Esophagus squamous epithelium (tissue), 5 donors: ENCODE measurements at regions not wholly inside any gene's neighbourhood (a gene's known extent, or its start where the extent isn't known, plus 50 kb on each side); places are given as distances from the start of the nearest gene placed in this dataset.

Experiments used
- DNase-seq: peaks from one replicate; lab custom pipeline; 2025; lab: John Stamatoyannopoulos, UW
- H3K27ac ChIP-seq, 4 donors: fragments of 200-600 bp; sonication (generic); one replicate each; pipeline ENCODE4 v1.5.1; 2016 to 2019; ENCODE audit warnings: mild to moderate bottlenecking in 1 of 4
- H3K27me3 ChIP-seq, 4 donors: fragments of 200-600 bp; sonication (generic); 1 replicate in 3 of 4; 2 replicates in 1 of 4; pipeline versions ENCODE4 v1.5.1 to v1.6.0; 2017 to 2021; ENCODE audit warnings: antibody characterized with exemption in 1 of 4
- H3K36me3 ChIP-seq, 3 donors: fragments of 200-600 bp; sonication (generic); one replicate each; pipeline ENCODE4 v1.5.1; 2016 to 2019
- H3K4me1 ChIP-seq, 3 donors: fragments of 200-600 bp; sonication (generic); one replicate each; pipeline ENCODE4 v1.5.1; 2017 to 2019
- H3K4me3 ChIP-seq, 4 donors: fragments of 200-600 bp; sonication (generic); 1 replicate in 3 of 4; 2 replicates in 1 of 4; pipeline ENCODE4 v1.5.1; 2016 to 2019; ENCODE audit warnings: mild to moderate bottlenecking in 2 of 4, moderate library complexity in 1 of 4
- H3K9me3 ChIP-seq, 3 donors: fragments of 200-600 bp; sonication (generic); one replicate each; pipeline ENCODE4 v1.5.1; 2016 to 2019
- CTCF ChIP-seq, 6 experiments: fragments of 450-650 bp in 4 of 6; fragments of 200-600 bp in 2 of 6; sonication (generic) in 2 of 6; IDR thresholded peaks; one replicate each; pipeline ENCODE4 v1.5.1; 2016 to 2019; ENCODE audit warnings: antibody characterized with exemption in 6 of 6, mild to moderate bottlenecking in 4 of 6, moderate library complexity in 4 of 6
- POLR2A ChIP-seq, 4 donors: fragments of 450-650 bp; IDR thresholded peaks; one replicate each; pipeline ENCODE4 v1.6.1; 2017; ENCODE audit warnings: antibody characterized with exemption in 4 of 4, mild to moderate bottlenecking in 4 of 4, moderate library complexity in 3 of 4
- WGBS, 2 donors: methylation state at CpG; one replicate each; pipeline ENCODE4 v1.1.5; 2018; 5-methylcytosine and 5-hydroxymethylcytosine counted together
- intact Hi-C: fragments of 100-400 bp; cut with DNase I; formaldehyde crosslinking; loops from one replicate; pipeline ENCODE4 v1.15.0; 2022
- donor health status: DM: yes; HTN: yes; CAD: no.

- DNase-seq, result no peak
- WGBS, 2 donors, result 66 to 76% methylated on average over 14 to 16 of the region's 16 CpGs
- H3K4me1 ChIP-seq, result no peaks in the 10 kb centered on the region
- intact Hi-C loops, result no loop called here
- no peaks in the 10 kb centered on the region for H3K9me3 ChIP-seq
- TF ChIP-seq CTCF (IDR thresholded peaks at IDR 0.05), result no peak
- TF ChIP-seq POLR2A (IDR thresholded peaks at IDR 0.05), result no peak
- H3K36me3 ChIP-seq, result no peaks in the 10 kb centered on the region
- no peaks in the 10 kb centered on the region for H3K27me3 ChIP-seq
- no peak overlapping the region for H3K27ac ChIP-seq
- H3K4me3 ChIP-seq, result no peak overlapping the region
These were observed 764.7 kb upstream of the EEF2KMT start for GRCh38 chr16:5862103-5862840.

- no peak for TF ChIP-seq POLR2A (IDR thresholded peaks at IDR 0.05)
- TF ChIP-seq CTCF (IDR thresholded peaks at IDR 0.05), result no peak
- Histone ChIP-seq H3K36me3 (no peaks in the 10 kb centered on the region), H3K4me1 (no peaks in the 10 kb centered on the region), H3K27me3 (no peaks in the 10 kb centered on the region), H3K9me3 (no peaks in the 10 kb centered on the region), H3K4me3 (no peak overlapping the region), H3K27ac (no peak overlapping the region)
- intact Hi-C loops, result no loop called here
- no peak for DNase-seq
- 57 to 60% methylated on average over 3 to 4 of the region's 5 CpGs for WGBS, 2 donors
These were observed 763.6 kb upstream of the EEF2KMT start for GRCh38 chr16:5861241-5861640.

GRCh38 chr16:5858180-5858579 lies 760.6 kb upstream of the EEF2KMT start:
- H3K4me1 ChIP-seq, result no peaks in the 10 kb centered on the region
- no peak for TF ChIP-seq CTCF (IDR thresholded peaks at IDR 0.05)
- no peak for TF ChIP-seq POLR2A (IDR thresholded peaks at IDR 0.05)
- H3K27ac ChIP-seq, result no peak overlapping the region
- 33% methylated on average over 4 of the region's 4 CpGs for WGBS, 2 donors
- DNase-seq, result no peak
- H3K27me3 ChIP-seq, result no peaks in the 10 kb centered on the region
- intact Hi-C loops, result no loop called here
- no peak overlapping the region for H3K4me3 ChIP-seq
- no peaks in the 10 kb centered on the region for H3K9me3 ChIP-seq
- H3K36me3 ChIP-seq, result no peaks in the 10 kb centered on the region

- intact Hi-C loops, result no loop called here
- Histone ChIP-seq H3K27me3 (no peaks in the 10 kb centered on the region), H3K4me3 (no peak overlapping the region), H3K36me3 (no peaks in the 10 kb centered on the region), H3K4me1 (no peaks in the 10 kb centered on the region), H3K27ac (no peak overlapping the region), H3K9me3 (no peaks in the 10 kb centered on the region)
- DNase-seq, result no peak
- TF ChIP-seq CTCF (IDR thresholded peaks at IDR 0.05) (no peak), POLR2A (IDR thresholded peaks at IDR 0.05) (no peak)
- WGBS, 2 donors, result 77 to 79% methylated on average over 5 of the region's 5 CpGs
These were observed 756.4 kb upstream of the EEF2KMT start for GRCh38 chr16:5854027-5854426.

- Histone ChIP-seq H3K4me3 (no peak overlapping the region), H3K9me3 (no peaks in the 10 kb centered on the region), H3K4me1 (no peaks in the 10 kb centered on the region), H3K27me3 (no peaks in the 10 kb centered on the region), H3K36me3 (no peaks in the 10 kb centered on the region), H3K27ac (no peak overlapping the region)
- no peak for DNase-seq
- TF ChIP-seq POLR2A (IDR thresholded peaks at IDR 0.05) (no peak), CTCF (IDR thresholded peaks at IDR 0.05) (no peak)
- WGBS, 2 donors, result 65 to 73% methylated on average over 4 to 5 of the region's 6 CpGs
- intact Hi-C loops, result no loop called here
These were observed 754.6 kb upstream of the EEF2KMT start for GRCh38 chr16:5852151-5852550.
